NOMO-1 treated with DMSO at 0.1 percent for 48 hours (cell line): ENCODE measurements at regions not wholly inside any gene's neighbourhood (a gene's known extent, or its start where the extent isn't known, plus 50 kb on each side); places are given as distances from the start of the nearest gene placed in this dataset.

Source experiments
- DNase-seq: peaks from one replicate; lab custom pipeline; 2025; ENCODE audit not compliant: unreplicated experiment; lab: John Stamatoyannopoulos, UW

- DNase-seq, result no peak
Measured at GRCh38 chr14:71482671-71483070, 449.6 kb upstream of the RGS6 start.

GRCh38 chr14:71483154-71483553 lies 449.1 kb upstream of the RGS6 start:
- DNase-seq, result no peak

- DNase-seq, result no peak
Measured at GRCh38 chr14:71485833-71486232, 446.4 kb upstream of the RGS6 start.

- no peak for DNase-seq
Measured at GRCh38 chr14:71486279-71486678, 445.9 kb upstream of the RGS6 start.

GRCh38 chr14:71487449-71487848 lies 444.8 kb upstream of the RGS6 start:
- no peak for DNase-seq

- no peak for DNase-seq
Measured at GRCh38 chr14:71487941-71488340, 444.3 kb upstream of the RGS6 start.

GRCh38 chr14:71488703-71489191 lies 443.5 kb upstream of the RGS6 start:
- DNase-seq, result no peak

- DNase-seq, result no peak
Measured at GRCh38 chr14:71489742-71490141, 442.5 kb upstream of the RGS6 start.

GRCh38 chr14:71491931-71492330 lies 440.3 kb upstream of the RGS6 start:
- no peak for DNase-seq

- no peak for DNase-seq
Measured at GRCh38 chr14:71492346-71492745, 439.9 kb upstream of the RGS6 start.

- DNase-seq, result no peak
Measured at GRCh38 chr14:71497645-71498086, 434.6 kb upstream of the RGS6 start.

GRCh38 chr14:71498212-71498611 lies 434.0 kb upstream of the RGS6 start:
- DNase-seq, result no peak

GRCh38 chr14:71499018-71499417 lies 433.2 kb upstream of the RGS6 start:
- no peak for DNase-seq

- no peak for DNase-seq
Measured at GRCh38 chr14:71507681-71508080, 424.5 kb upstream of the RGS6 start.

GRCh38 chr14:71508901-71509300 lies 423.3 kb upstream of the RGS6 start:
- DNase-seq, result no peak

GRCh38 chr14:71511152-71511551 lies 421.1 kb upstream of the RGS6 start:
- no peak for DNase-seq

GRCh38 chr14:71514941-71515919 lies 417.0 kb upstream of the RGS6 start:
- no peak for DNase-seq

- DNase-seq, result no peak
Measured at GRCh38 chr14:71521238-71522135, 410.7 kb upstream of the RGS6 start.

GRCh38 chr14:71523630-71524319 lies 408.5 kb upstream of the RGS6 start:
- no peak for DNase-seq

GRCh38 chr14:71524320-71524982 lies 407.8 kb upstream of the RGS6 start:
- no peak for DNase-seq
